Fibroblast of lung (primary cell): ENCODE measurements at regions not wholly inside any gene's neighbourhood (a gene's known extent, or its start where the extent isn't known, plus 50 kb on each side); places are given as distances from the start of the nearest gene placed in this dataset.

Experiments used
- DNase-seq, 2 donors: peaks; one replicate each; pipeline versions ENCODE4 v3.0.0 to v3.0.0-alpha.2; 2010; ENCODE audit warnings: low read depth in 2 of 2
- H2AFZ ChIP-seq: 2 replicates; pipeline ENCODE4 v1.5.1; 2012; ENCODE audit warnings: low read length, control low read depth, inconsistent platforms
- H3K27ac ChIP-seq: 2 replicates; pipeline ENCODE4 v1.5.1; 2011; ENCODE audit warnings: low read length, control low read depth; ENCODE audit not compliant: insufficient read depth
- H3K27me3 ChIP-seq: 2 replicates; pipeline ENCODE4 v1.5.1; 2011; ENCODE audit warnings: mild to moderate bottlenecking, low read length; ENCODE audit not compliant: control insufficient read depth, insufficient read depth
- H3K36me3 ChIP-seq: 2 replicates; pipeline ENCODE4 v1.5.1; 2011; ENCODE audit warnings: low read length; ENCODE audit not compliant: control insufficient read depth, insufficient read depth
- H3K4me1 ChIP-seq: 2 replicates; pipeline ENCODE4 v1.5.1; 2011; ENCODE audit warnings: low read length; ENCODE audit not compliant: control insufficient read depth, insufficient read depth; ENCODE audit errors: extremely low read depth
- H3K4me2 ChIP-seq: 2 replicates; pipeline ENCODE4 v1.5.1; 2011; ENCODE audit warnings: low read length, control low read depth; ENCODE audit not compliant: insufficient read depth; ENCODE audit errors: extremely low read depth
- H3K4me3 ChIP-seq, 4 experiments: fragments of 200-600 bp in 1 of 4; sonication (generic) in 1 of 4; replicated peaks in 1 of 4; 2 replicates each; pipeline ENCODE4 v1.5.1; 2011 to 2016; ENCODE audit warnings: low read length in 4 of 4, low read depth in 3 of 4, mild to moderate bottlenecking in 3 of 4, control low read depth in 2 of 4, inconsistent platforms in 1 of 4, mixed read lengths in 1 of 4; ENCODE audit not compliant: insufficient read depth in 1 of 4; ENCODE audit errors: control extremely low read depth in 1 of 4
- H3K79me2 ChIP-seq: 2 replicates; pipeline ENCODE4 v1.5.1; 2012; ENCODE audit warnings: mild to moderate bottlenecking, low read length, inconsistent platforms; ENCODE audit not compliant: control insufficient read depth, insufficient read depth
- H3K9ac ChIP-seq: 2 replicates; pipeline ENCODE4 v1.5.1; 2011; ENCODE audit warnings: mild to moderate bottlenecking, low read length, control low read depth; ENCODE audit not compliant: insufficient read depth
- H3K9me3 ChIP-seq: 2 replicates; pipeline ENCODE4 v1.5.1; 2012; ENCODE audit warnings: low read depth, low read length; ENCODE audit not compliant: control insufficient read depth, insufficient read depth
- H4K20me1 ChIP-seq: 2 replicates; pipeline ENCODE4 v1.5.1; 2011; ENCODE audit warnings: low read length; ENCODE audit not compliant: control insufficient read depth, insufficient read depth; ENCODE audit errors: extremely low read depth
- CTCF ChIP-seq, 2 donors: IDR thresholded peaks in 1 of 2; conservative IDR thresholded peaks in 1 of 2; 1 replicate in 1 of 2; 2 replicates in 1 of 2; pipeline ENCODE4 v1.5.1; 2011 to 2012; ENCODE audit warnings: low read length in 2 of 2, control low read depth in 1 of 2, inconsistent platforms in 1 of 2, low read depth in 1 of 2, mild to moderate bottlenecking in 1 of 2
- EZH2 ChIP-seq: IDR thresholded peaks from 2 replicates; pipeline ENCODE4 v1.5.1; 2012; ENCODE audit warnings: low read length, control low read depth, mild to moderate bottlenecking; ENCODE audit errors: missing control alignments

- Histone ChIP-seq H3K27ac (no peak overlapping the region), H3K9me3 (no peaks in the 10 kb centered on the region), H3K4me2 (no peak overlapping the region), H4K20me1 (no peaks in the 10 kb centered on the region), H3K36me3 (no peaks in the 10 kb centered on the region), H3K9ac (no peak overlapping the region), H3K27me3 (no peaks in the 10 kb centered on the region), H2AFZ (no peak overlapping the region), H3K4me3 (no peak overlapping the region), H3K79me2 (no peaks in the 10 kb centered on the region), H3K4me1 (no peaks in the 10 kb centered on the region)
- TF ChIP-seq CTCF (conservative IDR thresholded peaks at IDR 0.05 in 1 of 2, IDR thresholded peaks at IDR 0.05 in 1 of 2; ENCODE audit: low read depth in 1 of 2, low read length in 2 of 2) = no peak
- TF ChIP-seq EZH2 = no peak
- DNase-seq = no peak
Measured at GRCh38 chr10:130898381-130898780, 413.1 kb downstream of the TCERG1L start.

GRCh38 chr10:130899856-130900255 is 411.7 kb downstream of the TCERG1L start:
- no peaks in the 10 kb centered on the region for H3K4me1 ChIP-seq
- no peaks in the 10 kb centered on the region for H3K9me3 ChIP-seq
- H3K27me3 ChIP-seq = no peaks in the 10 kb centered on the region
- H3K27ac ChIP-seq = no peak overlapping the region
- H4K20me1 ChIP-seq = no peaks in the 10 kb centered on the region
- H3K79me2 ChIP-seq = no peaks in the 10 kb centered on the region
- no peaks in the 10 kb centered on the region for H3K36me3 ChIP-seq
- H2AFZ ChIP-seq = no peak overlapping the region
- no peak for DNase-seq
- TF ChIP-seq EZH2 (no peak), CTCF (conservative IDR thresholded peaks at IDR 0.05 in 1 of 2, IDR thresholded peaks at IDR 0.05 in 1 of 2; ENCODE audit: low read depth in 1 of 2, low read length in 2 of 2) (no peak)
- no peak overlapping the region for H3K9ac ChIP-seq
- H3K4me3 ChIP-seq = no peak overlapping the region
- no peak overlapping the region for H3K4me2 ChIP-seq

- Histone ChIP-seq H3K4me3 (no peak overlapping the region), H2AFZ (no peak overlapping the region), H3K36me3 (no peaks in the 10 kb centered on the region), H3K79me2 (no peaks in the 10 kb centered on the region), H3K4me2 (no peak overlapping the region), H3K9me3 (no peaks in the 10 kb centered on the region), H3K9ac (no peak overlapping the region), H3K27ac (no peak overlapping the region), H3K27me3 (no peaks in the 10 kb centered on the region), H3K4me1 (no peaks in the 10 kb centered on the region), H4K20me1 (no peaks in the 10 kb centered on the region)
- TF ChIP-seq CTCF (conservative IDR thresholded peaks at IDR 0.05 in 1 of 2, IDR thresholded peaks at IDR 0.05 in 1 of 2; ENCODE audit: low read depth in 1 of 2, low read length in 2 of 2) (no peak), EZH2 (no peak)
- DNase-seq = no peak
Measured at GRCh38 chr10:130900441-130901160, 410.9 kb downstream of the TCERG1L start.
